ENCODE measurements at regions not wholly inside any gene's neighbourhood (a gene's known extent, or its start where the extent isn't known, plus 50 kb on each side); places are given as distances from the start of the nearest gene placed in this dataset.

- H3K4me3 ChIP-seq (ENCODE audit: low read depth, low read length), result no peak overlapping the region
- TF ChIP-seq CTCF (IDR thresholded peaks at IDR 0.05; ENCODE audit: low read depth, low read length), result no peak
Observed at GRCh38 chr10:78935697-78936407, 132.9 kb upstream of the ZMIZ1 start.

- TF ChIP-seq CTCF (IDR thresholded peaks at IDR 0.05; ENCODE audit: low read depth, low read length), result no peak
- no peak overlapping the region for H3K4me3 ChIP-seq (ENCODE audit: low read depth, low read length)
Observed at GRCh38 chr10:78936412-78937342, 132.1 kb upstream of the ZMIZ1 start.

GRCh38 chr10:78937393-78937792 is 131.4 kb upstream of the ZMIZ1 start:
- no peak for TF ChIP-seq CTCF (IDR thresholded peaks at IDR 0.05; ENCODE audit: low read depth, low read length)
- no peak overlapping the region for H3K4me3 ChIP-seq (ENCODE audit: low read depth, low read length)

GRCh38 chr10:78937800-78938694 is 130.7 kb upstream of the ZMIZ1 start:
- no peak for TF ChIP-seq CTCF (IDR thresholded peaks at IDR 0.05; ENCODE audit: low read depth, low read length)

GRCh38 chr10:78938695-78939672 is 129.8 kb upstream of the ZMIZ1 start:
- no peak for TF ChIP-seq CTCF (IDR thresholded peaks at IDR 0.05; ENCODE audit: low read depth, low read length)
- H3K4me3 ChIP-seq (ENCODE audit: low read depth, low read length), result no peak overlapping the region

More at GRCh38 chr10:78937800-78938694, 130.7 kb upstream of the ZMIZ1 start:
- H3K4me3 ChIP-seq (ENCODE audit: low read depth, low read length), result no peak overlapping the region

GRCh38 chr10:78942091-78942501 is 126.7 kb upstream of the ZMIZ1 start:
- no peak for TF ChIP-seq CTCF (IDR thresholded peaks at IDR 0.05; ENCODE audit: low read depth, low read length)
- no peak overlapping the region for H3K4me3 ChIP-seq (ENCODE audit: low read depth, low read length)
